K562 (cell line): ENCODE measurements at regions not wholly inside any gene's neighbourhood (a gene's known extent, or its start where the extent isn't known, plus 50 kb on each side); places are given as distances from the start of the nearest gene placed in this dataset.

Source experiments
- ATAC-seq: fragments of 200-7000 bp; cut with Tn5 transposase; 3 replicates; pipeline ENCODE4 v1.9.1; 2020; ENCODE audit warnings: moderate library complexity
- BruUV-seq: library from RNA; stranded (reverse); fragments of 400-500 nt; replicated peaks from 2 replicates; lab custom pipeline; 2021; lab: Mats Ljungman, UMichigan
- CTCF ChIA-PET: fragments of 300-600 bp; formaldehyde crosslinking; extraction: SDS; loops from one replicate; lab custom pipeline; 2021; ENCODE audit warnings: low intra/inter-chr PET ratio; lab: Yijun Ruan, JAX
- POLR2A ChIA-PET: fragments of 300-600, 350-650 bp; sonication (Branson Sonifier 250); formaldehyde crosslinking; extraction: SDS; loops from one replicate; lab custom pipeline; 2021; ENCODE audit warnings: antibody characterized with exemption, inconsistent platforms; lab: Yijun Ruan, JAX
- DNase-seq, 4 experiments: peaks; one replicate each; pipeline versions ENCODE4 v3.0.0 to v3.0.0-alpha.2; 2011 to 2018; ENCODE audit warnings: low spot score in 3 of 4, mixed read lengths in 3 of 4; ENCODE audit errors: extremely low read depth in 1 of 4
- FAIRE-seq: peaks from 2 replicates; lab custom pipeline; 2011; peaks lifted over from hg19 to GRCh38; lab: Jason Lieb, UNC
- H2AFZ ChIP-seq: 2 replicates; pipeline ENCODE4 v1.6.0; 2011; ENCODE audit warnings: low read depth, low read length, control low read depth, inconsistent platforms
- H3K27ac ChIP-seq: fragments of 200-600 bp; 3 replicates; pipeline ENCODE4 v1.8.0; 2011; ENCODE audit warnings: low read depth, mild to moderate bottlenecking, control low read depth, inconsistent platforms, low read length, moderate library complexity, mixed read lengths; ENCODE audit errors: extremely low read depth
- H3K27me3 ChIP-seq, 2 experiments: fragments of 300-600 bp in 1 of 2; 2 replicates in 1 of 2; 3 replicates in 1 of 2; pipeline versions ENCODE4 v1.6.0 to v1.8.0; 2011; ENCODE audit warnings: inconsistent platforms in 2 of 2, low read length in 2 of 2, mild to moderate bottlenecking in 1 of 2, mixed read lengths in 1 of 2, moderate library complexity in 1 of 2; ENCODE audit not compliant: control insufficient read depth in 2 of 2, insufficient read depth in 2 of 2
- H3K36me3 ChIP-seq: fragments of 300-600 bp; 3 replicates; pipeline ENCODE4 v1.8.0; 2011; ENCODE audit warnings: mild to moderate bottlenecking, low read length, inconsistent platforms; ENCODE audit not compliant: control insufficient read depth, insufficient read depth
- H3K4me1 ChIP-seq, 2 experiments: fragments of 200-600 bp in 1 of 2; replicated peaks in 1 of 2; 2 replicates in 1 of 2; 3 replicates in 1 of 2; pipeline versions ENCODE4 v1.5.1 to v1.8.0; 2011; ENCODE audit warnings: inconsistent platforms in 2 of 2, low read length in 2 of 2, mild to moderate bottlenecking in 1 of 2, mixed read lengths in 1 of 2, moderate library complexity in 1 of 2; ENCODE audit not compliant: control insufficient read depth in 2 of 2, insufficient read depth in 2 of 2
- H3K4me2 ChIP-seq: 2 replicates; pipeline ENCODE4 v1.6.1; 2011; ENCODE audit warnings: low read length, control low read depth, inconsistent platforms, mixed read lengths; ENCODE audit not compliant: insufficient read depth
- H3K4me3 ChIP-seq: fragments of 200-600 bp; sonication (generic), shearing (Covaris generic); 2 replicates; pipeline ENCODE4 v1.5.1; 2016; ENCODE audit warnings: control low read depth, inconsistent platforms
- H3K79me2 ChIP-seq: fragments of 200-600 bp; 3 replicates; pipeline ENCODE4 v1.8.0; 2011; ENCODE audit warnings: low read length, inconsistent platforms; ENCODE audit not compliant: control insufficient read depth, insufficient read depth
- H3K9ac ChIP-seq, 2 experiments: 2 replicates each; pipeline versions ENCODE4 v1.6.0 to v1.6.1; 2011; ENCODE audit warnings: low read depth in 2 of 2, low read length in 2 of 2, control low read depth in 1 of 2, inconsistent platforms in 1 of 2, mild to moderate bottlenecking in 1 of 2, mixed read lengths in 1 of 2; ENCODE audit not compliant: insufficient read depth in 1 of 2
- H3K9me1 ChIP-seq: one replicate; pipeline ENCODE4 v1.6.0; 2011; ENCODE audit warnings: inconsistent platforms, mild to moderate bottlenecking, low read length, moderate library complexity; ENCODE audit not compliant: control insufficient read depth, insufficient read depth
- H3K9me3 ChIP-seq: replicated peaks from 2 replicates; pipeline ENCODE4 v1.5.1; 2011; ENCODE audit warnings: low read depth, low read length, inconsistent platforms; ENCODE audit not compliant: control insufficient read depth, insufficient read depth
- H4K20me1 ChIP-seq: replicated peaks from 2 replicates; pipeline ENCODE4 v1.6.1; 2011; ENCODE audit warnings: low read length, inconsistent platforms, mixed read lengths; ENCODE audit not compliant: control insufficient read depth, insufficient read depth
- CHD1 ChIP-seq: fragments of 200-600 bp; sonication (generic); IDR thresholded peaks from one replicate; pipeline ENCODE4 v1.6.1; 2012; ENCODE audit warnings: mild to moderate bottlenecking, moderate library complexity, low read length, inconsistent platforms
- EHMT2 ChIP-seq: fragments of 450-650 bp; IDR thresholded peaks from 2 replicates; pipeline ENCODE4 v1.6.1; 2018; ENCODE audit warnings: antibody characterized with exemption
- ERF ChIP-seq: fragments of 450-650 bp; formaldehyde crosslinking; IDR thresholded peaks from 2 replicates; pipeline ENCODE4 v1.4.0; 2020; ENCODE audit warnings: mild to moderate bottlenecking, mixed read lengths
- ETV1 ChIP-seq: fragments of 450-650 bp; conservative IDR thresholded peaks from 2 replicates; pipeline ENCODE4 v1.6.1; 2016; ENCODE audit warnings: missing genetic modification characterization, control low read depth, low read depth, missing compliant biosample characterization
- MTA2 ChIP-seq: fragments of 450-650 bp; IDR thresholded peaks from 2 replicates; pipeline ENCODE4 v1.6.1; 2016; ENCODE audit warnings: low read depth
- POLR3G ChIP-seq: IDR thresholded peaks from 2 replicates; pipeline ENCODE4 v1.6.1; 2011; ENCODE audit not compliant: insufficient read length, insufficient replicate concordance; ENCODE audit errors: extremely low read depth
- RAD51 ChIP-seq: fragments of 450-650 bp; IDR thresholded peaks from 2 replicates; pipeline ENCODE4 v1.7.1; 2016; ENCODE audit warnings: low read depth, mild to moderate bottlenecking, borderline replicate concordance
- RBM34 ChIP-seq: fragments of 200-400 bp; formaldehyde crosslinking; IDR thresholded peaks from 2 replicates; pipeline ENCODE4 v1.6.1; 2018; ENCODE audit warnings: low read length, borderline replicate concordance; ENCODE audit not compliant: insufficient read depth
- ZC3H11A ChIP-seq: IDR thresholded peaks from 2 replicates; pipeline ENCODE4 v1.6.1; 2012; ENCODE audit warnings: low read depth, low read length, improper control_type of control experiment
- ZNF766 ChIP-seq: fragments of 200-800 bp; sonication (Bioruptor generic); conservative IDR thresholded peaks from 2 replicates; pipeline ENCODE4 v1.6.1; 2016; ENCODE audit warnings: missing genetic modification characterization, missing compliant biosample characterization
- WGBS: fragments of 100-300 bp; shearing (Covaris generic); methylation state at CpG from one replicate; pipeline ENCODE4 v1.1.6; 2016; ENCODE audit warnings: low coverage, mixed read lengths; ENCODE audit not compliant: insufficient coverage; ENCODE audit errors: missing lambda C conversion rate; 5-methylcytosine and 5-hydroxymethylcytosine counted together
- in situ Hi-C: fragments of 300-500 bp; cut with MboI; formaldehyde crosslinking; loops from 4 replicates; pipeline ENCODE4 v1.15.0; 2018; ENCODE audit warnings: inconsistent platforms, mixed read lengths
- intact Hi-C: fragments of 100-400 bp; cut with micrococcal nuclease; formaldehyde crosslinking; loops from 2 replicates; pipeline ENCODE4 v1.14.2; 2022
- TF ChIP-seq, protein P1 (sequence below): sonication (generic); IDR thresholded peaks from 2 replicates; pipeline ENCODE4 v1.6.1; 2016

DNA sequence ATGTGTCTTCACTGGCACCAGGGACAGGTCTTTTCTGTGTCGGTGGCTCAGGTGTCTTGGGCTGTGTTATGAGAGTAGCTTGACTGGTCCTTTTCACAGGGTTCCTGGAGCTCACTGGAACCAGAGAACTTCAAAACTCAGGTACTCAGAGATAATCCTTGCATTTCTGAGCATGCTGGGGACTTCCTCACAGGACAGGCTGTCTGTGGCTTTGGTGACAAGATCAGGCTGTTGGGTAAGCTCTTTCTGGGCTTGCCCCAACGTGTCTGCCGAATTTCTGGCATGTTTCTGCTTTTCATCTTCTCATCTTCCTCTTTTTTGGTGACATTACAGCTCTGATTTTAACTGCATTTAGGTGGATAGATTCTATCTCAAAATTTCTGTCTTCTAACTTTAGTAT is 270.0 kb downstream of the CDH26 start:
- in situ Hi-C loops, result no loop called here
- Histone ChIP-seq H3K4me3 (no peak overlapping the region), H3K4me1 (no peaks in the 10 kb centered on the region), H3K27me3 (no peaks in the 10 kb centered on the region), H3K36me3 (no peaks in the 10 kb centered on the region), H3K79me2 (no peaks in the 10 kb centered on the region), H3K9me1 (no peaks in the 10 kb centered on the region), H3K9me3 (no peaks in the 10 kb centered on the region), H4K20me1 (no peaks in the 10 kb centered on the region), H2AFZ (no peak overlapping the region), H3K27ac (no peak overlapping the region), H3K9ac (no peak overlapping the region), H3K4me2 (no peak overlapping the region)
- TF ChIP-seq ETV1 (no peak), MTA2 (no peak), EHMT2 (no peak), ZNF766 (CRISPR knock-in tag) (no peak), CHD1 (no peak)
- TF ChIP-seq, protein P1, sequence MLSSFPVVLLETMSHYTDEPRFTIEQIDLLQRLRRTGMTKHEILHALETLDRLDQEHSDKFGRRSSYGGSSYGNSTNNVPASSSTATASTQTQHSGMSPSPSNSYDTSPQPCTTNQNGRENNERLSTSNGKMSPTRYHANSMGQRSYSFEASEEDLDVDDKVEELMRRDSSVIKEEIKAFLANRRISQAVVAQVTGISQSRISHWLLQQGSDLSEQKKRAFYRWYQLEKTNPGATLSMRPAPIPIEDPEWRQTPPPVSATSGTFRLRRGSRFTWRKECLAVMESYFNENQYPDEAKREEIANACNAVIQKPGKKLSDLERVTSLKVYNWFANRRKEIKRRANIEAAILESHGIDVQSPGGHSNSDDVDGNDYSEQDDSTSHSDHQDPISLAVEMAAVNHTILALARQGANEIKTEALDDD, result no peak
- intact Hi-C loops, result no loop called here
- WGBS, result 3% methylated on average over 3 of the region's 3 CpGs
- no TSS peak for BruUV-seq
- DNase-seq (no peak), FAIRE-seq (no peak), ATAC-seq (no peak)
- CTCF ChIA-PET, result no interaction called here
- POLR2A ChIA-PET, result interaction anchor here (0.7 kb wide), 1 partner anchor 52 kb away, joined by 3 read pairs; no protein-coding TSS in a partner anchor

DNA sequence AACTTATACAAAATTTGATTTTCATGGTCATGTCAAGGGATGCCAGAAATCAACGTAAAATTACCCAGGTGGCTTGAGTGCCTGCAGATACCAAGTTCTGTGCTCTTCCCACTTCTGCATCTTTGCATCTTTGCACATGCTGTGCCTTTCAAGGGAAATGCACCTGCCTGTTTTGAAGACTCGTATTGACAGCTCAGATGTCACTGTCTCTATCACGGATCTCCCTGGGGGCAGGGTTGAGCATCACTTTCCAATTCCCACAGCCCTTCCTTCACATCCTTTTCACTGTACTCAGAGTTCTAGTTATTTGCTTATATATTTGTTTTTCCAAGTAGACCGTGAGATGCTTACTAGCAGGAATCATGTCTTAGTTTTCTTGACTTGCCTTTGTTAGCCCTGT is 274.2 kb downstream of the CDH26 start:
- 0% methylated on average over 4 of the region's 4 CpGs for WGBS
- CTCF ChIA-PET, result no interaction called here
- no peak overlapping the region for H2AFZ ChIP-seq
- H4K20me1 ChIP-seq, result no peaks in the 10 kb centered on the region
- H3K9me1 ChIP-seq, result no peaks in the 10 kb centered on the region
- H3K79me2 ChIP-seq, result no peaks in the 10 kb centered on the region
- no peaks in the 10 kb centered on the region for H3K36me3 ChIP-seq
- in situ Hi-C loops, result no loop called here
- ATAC-seq (no peak), FAIRE-seq (no peak), DNase-seq (no peak)
- no peak overlapping the region for H3K4me3 ChIP-seq
- H3K4me2 ChIP-seq, result no peak overlapping the region
- peaks cover 0 to under 1% of the 10 kb centered on the region in 2 experiments; a peak in 1 of 5 replicates for H3K27me3 ChIP-seq
- intact Hi-C loops, result no loop called here
- H3K9me3 ChIP-seq, result no peaks in the 10 kb centered on the region
- no peak overlapping the region for H3K27ac ChIP-seq
- H3K4me1 ChIP-seq, result no peaks in the 10 kb centered on the region
- H3K9ac ChIP-seq, result no peak overlapping the region
- BruUV-seq, result no TSS peak
- POLR2A ChIA-PET, result interaction anchor here (0.5 kb wide), 1 partner anchor 18 kb away, joined by 3 read pairs; no protein-coding TSS in a partner anchor
- TF ChIP-seq POLR3G, result no peak
- TF ChIP-seq RAD51, result no peak
- no peak for TF ChIP-seq ZC3H11A
- no peak for TF ChIP-seq ERF (CRISPR knock-in tag)
- TF ChIP-seq RBM34, result no peak
